NCI-H146 (cell line): ENCODE measurements at regions not wholly inside any gene's neighbourhood (a gene's known extent, or its start where the extent isn't known, plus 50 kb on each side); places are given as distances from the start of the nearest gene placed in this dataset.

ENCODE experiments used
- DNase-seq: peaks from one replicate; lab custom pipeline; 2025; lab: John Stamatoyannopoulos, UW

GRCh38 chr22:48797731-48798130, 1029.9 kb downstream of the BRD1 start:
- DNase-seq = no peak

GRCh38 chr22:48796310-48797015, 1031.2 kb downstream of the BRD1 start:
- peak; percentile 75 for DNase-seq

- no peak for DNase-seq
Measured at GRCh38 chr22:48795664-48796063, 1032.0 kb downstream of the BRD1 start.

- DNase-seq = no peak
Measured at GRCh38 chr22:48794906-48795305, 1032.8 kb downstream of the BRD1 start.

- no peak for DNase-seq
Measured at GRCh38 chr22:48793949-48794348, 1033.7 kb downstream of the BRD1 start.

GRCh38 chr22:48786679-48786996, 1041.0 kb downstream of the BRD1 start:
- no peak for DNase-seq

GRCh38 chr22:48785792-48786678, 1041.6 kb downstream of the BRD1 start:
- peak; percentile 12 for DNase-seq

GRCh38 chr22:48784701-48785503, 1042.8 kb downstream of the BRD1 start:
- no peak for DNase-seq

GRCh38 chr22:48783821-48784266, 1043.8 kb downstream of the BRD1 start:
- DNase-seq = no peak

- peak; percentile 36 for DNase-seq
Measured at GRCh38 chr22:48782811-48783511, 1044.7 kb downstream of the BRD1 start.

GRCh38 chr22:48782326-48782725, 1045.3 kb downstream of the BRD1 start:
- no peak for DNase-seq

GRCh38 chr22:48781868-48782267, 1045.8 kb downstream of the BRD1 start:
- no peak for DNase-seq

GRCh38 chr22:48781391-48781790, 1046.3 kb downstream of the BRD1 start:
- no peak for DNase-seq

- no peak for DNase-seq
Measured at GRCh38 chr22:48780597-48781277, 1046.9 kb downstream of the BRD1 start.

- DNase-seq = no peak
Measured at GRCh38 chr22:48779661-48780596, 1047.7 kb downstream of the BRD1 start.

GRCh38 chr22:48779211-48779643, 1048.4 kb downstream of the BRD1 start:
- DNase-seq = no peak

- no peak for DNase-seq
Measured at GRCh38 chr22:48778308-48779195, 1049.1 kb downstream of the BRD1 start.

GRCh38 chr22:48772286-48772907, 1055.3 kb downstream of the BRD1 start:
- no peak for DNase-seq

- DNase-seq = no peak
Measured at GRCh38 chr22:48765595-48765994, 1062.1 kb downstream of the BRD1 start.
